ENCODE measurements at regions not wholly inside any gene's neighbourhood (a gene's known extent, or its start where the extent isn't known, plus 50 kb on each side); places are given as distances from the start of the nearest gene placed in this dataset.

GRCh38 chr4:184267673-184268583, 50.3 kb upstream of the ENPP6 start:
- peak in 1 of 6 experiments; percentile 5 for TF ChIP-seq CTCF (IDR thresholded peaks at IDR 0.05)
- no peak for TF ChIP-seq EP300 (IDR thresholded peaks at IDR 0.05)
- peak in 1 of 4 donors; percentile 61 for TF ChIP-seq POLR2A (IDR thresholded peaks at IDR 0.05)
